Stimulated activated naive CD4-positive, alpha-beta T cell treated with Interleukin-2 at 50 U/mL for 16 hours (primary cell): ENCODE measurements at regions not wholly inside any gene's neighbourhood (a gene's known extent, or its start where the extent isn't known, plus 50 kb on each side); places are given as distances from the start of the nearest gene placed in this dataset.

ENCODE experiments used
- DNase-seq: peaks from one replicate; lab custom pipeline; 2025; lab: John Stamatoyannopoulos, UW

GRCh38 chr15:58329781-58330671 lies 101.8 kb upstream of the LIPC start:
- no peak for DNase-seq

GRCh38 chr15:58330741-58331559 lies 100.8 kb upstream of the LIPC start:
- no peak for DNase-seq

GRCh38 chr15:58331560-58331912 lies 100.3 kb upstream of the LIPC start:
- DNase-seq, result no peak

- peak; percentile 88 for DNase-seq
Observed at GRCh38 chr15:58331913-58332675, 99.7 kb upstream of the LIPC start.

GRCh38 chr15:58332676-58333400 lies 99.0 kb upstream of the LIPC start:
- DNase-seq, result no peak

GRCh38 chr15:58334803-58335202 lies 97.0 kb upstream of the LIPC start:
- DNase-seq, result no peak

- no peak for DNase-seq
Observed at GRCh38 chr15:58336161-58336560, 95.6 kb upstream of the LIPC start.

- no peak for DNase-seq
Observed at GRCh38 chr15:58340176-58340575, 91.6 kb upstream of the LIPC start.

GRCh38 chr15:58342508-58342907 lies 89.3 kb upstream of the LIPC start:
- no peak for DNase-seq

- DNase-seq, result no peak
Observed at GRCh38 chr15:58344213-58345070, 87.3 kb upstream of the LIPC start.

GRCh38 chr15:58346361-58346760 lies 85.4 kb upstream of the LIPC start:
- DNase-seq, result no peak

- no peak for DNase-seq
Observed at GRCh38 chr15:58348095-58348812, 83.5 kb upstream of the LIPC start.

GRCh38 chr15:58352026-58352929 lies 79.5 kb upstream of the LIPC start:
- no peak for DNase-seq

GRCh38 chr15:58355382-58355971 lies 76.3 kb upstream of the LIPC start:
- DNase-seq, result no peak

- DNase-seq, result no peak
Observed at GRCh38 chr15:58355973-58356372, 75.8 kb upstream of the LIPC start.

GRCh38 chr15:58357529-58358476 lies 74.0 kb upstream of the LIPC start:
- DNase-seq, result no peak

- DNase-seq, result no peak
Observed at GRCh38 chr15:58360421-58361090, 71.2 kb upstream of the LIPC start.
